DOHH2 (cell line): ENCODE measurements at regions not wholly inside any gene's neighbourhood (a gene's known extent, or its start where the extent isn't known, plus 50 kb on each side); places are given as distances from the start of the nearest gene placed in this dataset.

Experiments
- H3F3A ChIP-seq: fragments of 200-600 bp; sonication (generic), shearing (Covaris generic); 2 replicates; pipeline ENCODE4 v1.6.0; 2016; ENCODE audit warnings: antibody characterized with exemption, mild to moderate bottlenecking; ENCODE audit not compliant: control insufficient read depth, insufficient read depth
- H3K27ac ChIP-seq: fragments of 200-600 bp; sonication (generic); 2 replicates; pipeline ENCODE4 v1.5.1; 2014; ENCODE audit warnings: low read depth, mild to moderate bottlenecking, low read length, moderate library complexity
- H3K27me3 ChIP-seq: fragments of 200-600 bp; sonication (generic); 2 replicates; pipeline ENCODE4 v1.6.1; 2014; ENCODE audit warnings: mild to moderate bottlenecking, low read length, mixed read lengths; ENCODE audit not compliant: control insufficient read depth
- H3K36me3 ChIP-seq: fragments of 200-600 bp; sonication (generic); 2 replicates; pipeline ENCODE4 v1.6.1; 2014; ENCODE audit warnings: mild to moderate bottlenecking, low read length, moderate library complexity, mixed read lengths; ENCODE audit not compliant: control insufficient read depth
- H3K4me1 ChIP-seq: fragments of 200-600 bp; sonication (generic); 2 replicates; pipeline ENCODE4 v1.6.1; 2014; ENCODE audit warnings: mild to moderate bottlenecking, low read length, mixed read lengths; ENCODE audit not compliant: control insufficient read depth
- H3K4me2 ChIP-seq: fragments of 200-600 bp; sonication (generic); 2 replicates; pipeline ENCODE4 v1.6.0; 2014; ENCODE audit warnings: mild to moderate bottlenecking, low read length, moderate library complexity
- H3K4me3 ChIP-seq: fragments of 200-600 bp; sonication (generic); 2 replicates; pipeline ENCODE4 v1.5.1; 2014; ENCODE audit warnings: mild to moderate bottlenecking, low read length, mixed read lengths
- H3K79me2 ChIP-seq: fragments of 200-600 bp; sonication (generic); 2 replicates; pipeline ENCODE4 v1.6.1; 2014; ENCODE audit warnings: mild to moderate bottlenecking, low read length, mixed read lengths; ENCODE audit not compliant: control insufficient read depth
- H3K9me2 ChIP-seq: fragments of 200-600 bp; sonication (generic); replicated peaks from 2 replicates; pipeline ENCODE4 v1.6.1; 2014; ENCODE audit warnings: mild to moderate bottlenecking, low read length, mixed read lengths; ENCODE audit not compliant: control insufficient read depth
- H3K9me3 ChIP-seq: fragments of 200-600 bp; sonication (generic); 2 replicates; pipeline ENCODE4 v1.6.1; 2014; ENCODE audit warnings: antibody characterized with exemption, low read length, mixed read lengths; ENCODE audit not compliant: control insufficient read depth, insufficient read depth
- H4K20me1 ChIP-seq: fragments of 200-600 bp; sonication (generic); 2 replicates; pipeline ENCODE4 v1.6.0; 2014; ENCODE audit warnings: low read depth, mild to moderate bottlenecking, antibody characterized with exemption, low read length, moderate library complexity; ENCODE audit not compliant: control insufficient read depth, insufficient read depth
- CTCF ChIP-seq: fragments of 200-600 bp; sonication (generic); IDR thresholded peaks from one replicate; pipeline ENCODE4 v1.5.1; 2014; ENCODE audit warnings: antibody characterized with exemption, mild to moderate bottlenecking, low read depth, low read length; ENCODE audit not compliant: poor library complexity, severe bottlenecking
- EZH2phosphoT487 ChIP-seq: fragments of 200-600 bp; sonication (generic); IDR thresholded peaks from 2 replicates; pipeline ENCODE4 v1.6.1; 2017; ENCODE audit warnings: borderline replicate concordance, mild to moderate bottlenecking, antibody characterized with exemption, low read length, moderate library complexity, mixed read lengths

- H3K9me3 ChIP-seq: no peaks in the 10 kb centered on the region
- no peak overlapping the region for H3K27ac ChIP-seq
- TF ChIP-seq CTCF (no peak), EZH2phosphoT487 (no peak)
- H3K36me3 ChIP-seq: no peaks in the 10 kb centered on the region
- no peaks in the 10 kb centered on the region for H3K4me1 ChIP-seq
- H3K79me2 ChIP-seq: no peaks in the 10 kb centered on the region
- no peak overlapping the region for H3K4me3 ChIP-seq
- no peaks in the 10 kb centered on the region for H4K20me1 ChIP-seq
- H3K27me3 ChIP-seq: peaks cover 26% of the 10 kb centered on the region
- H3K9me2 ChIP-seq: no peaks in the 10 kb centered on the region
- H3F3A ChIP-seq: no peaks in the 10 kb centered on the region
- no peak overlapping the region for H3K4me2 ChIP-seq
Measured at GRCh38 chr6:6704103-6705060, 115.9 kb downstream of the LY86 start.

- Histone ChIP-seq H3K27me3 (peaks cover 28% of the 10 kb centered on the region), H3K27ac (no peak overlapping the region), H3K4me3 (no peak overlapping the region)
Measured at GRCh38 chr6:6705061-6705425, 116.5 kb downstream of the LY86 start.

DNA sequence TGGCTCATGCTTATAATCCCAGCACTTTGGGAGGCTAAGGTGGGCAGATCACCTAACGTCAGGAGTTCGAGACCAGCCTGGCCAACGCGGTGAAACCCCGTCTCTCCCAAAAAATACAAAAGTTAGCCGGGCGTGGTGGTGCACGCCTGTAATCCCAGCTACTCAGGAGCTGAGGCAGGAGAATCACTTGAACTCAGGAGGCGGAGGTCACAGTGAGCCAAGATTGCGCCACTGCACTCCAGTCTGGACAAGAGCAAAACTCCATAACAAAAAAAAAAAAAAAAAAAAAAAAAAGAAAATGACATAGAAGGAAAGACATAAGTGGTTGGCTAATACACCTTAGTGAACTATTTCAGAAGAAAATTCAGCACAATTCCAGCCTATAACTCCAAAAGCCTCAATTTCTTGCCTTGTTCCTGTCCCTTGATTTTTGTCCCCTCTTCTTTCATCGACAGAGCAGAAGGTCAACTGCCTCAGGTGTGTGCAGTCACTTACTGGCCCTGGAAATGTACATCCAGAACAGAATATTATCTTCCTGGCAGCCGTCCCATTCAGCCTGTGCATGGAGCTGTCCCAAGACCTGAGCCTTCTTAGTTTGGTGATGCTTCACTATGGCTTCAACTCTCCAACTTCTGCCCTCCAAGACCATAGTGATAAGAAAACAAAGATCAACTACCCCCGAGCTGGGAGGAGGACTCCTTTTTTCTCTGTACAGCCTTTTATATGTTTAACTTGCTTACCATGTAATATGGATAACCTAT, 117.6 kb downstream of the LY86 start:
- Histone ChIP-seq H3F3A (no peaks in the 10 kb centered on the region), H3K4me1 (peaks cover under 1% of the 10 kb centered on the region; the same call in 1 of the 2 replicates), H3K4me2 (no peak overlapping the region), H3K36me3 (no peaks in the 10 kb centered on the region), H3K79me2 (no peaks in the 10 kb centered on the region), H3K9me2 (no peaks in the 10 kb centered on the region), H3K4me3 (no peak overlapping the region), H4K20me1 (no peaks in the 10 kb centered on the region), H3K27me3 (peaks cover 33% of the 10 kb centered on the region), H3K9me3 (no peaks in the 10 kb centered on the region), H3K27ac (no peak overlapping the region)
- TF ChIP-seq CTCF (no peak), EZH2phosphoT487 (no peak)

More at GRCh38 chr6:6705061-6705425, 116.5 kb downstream of the LY86 start:
- H3F3A ChIP-seq: no peaks in the 10 kb centered on the region
- H3K9me3 ChIP-seq: no peaks in the 10 kb centered on the region
- TF ChIP-seq EZH2phosphoT487 (no peak), CTCF (no peak)
- no peaks in the 10 kb centered on the region for H3K36me3 ChIP-seq
- no peaks in the 10 kb centered on the region for H3K79me2 ChIP-seq
- no peaks in the 10 kb centered on the region for H3K4me1 ChIP-seq
- H3K4me2 ChIP-seq: no peak overlapping the region
- H4K20me1 ChIP-seq: no peaks in the 10 kb centered on the region
- no peaks in the 10 kb centered on the region for H3K9me2 ChIP-seq
